ENCODE measurements at regions not wholly inside any gene's neighbourhood (a gene's known extent, or its start where the extent isn't known, plus 50 kb on each side); places are given as distances from the start of the nearest gene placed in this dataset.
A peak's percentile ranks its signal among the peaks of the same experiment; 100 is the strongest.

GRCh38 chr5:38719916-38720315 is 125.9 kb upstream of the OSMR start:
- no peak for DNase-seq

DNA sequence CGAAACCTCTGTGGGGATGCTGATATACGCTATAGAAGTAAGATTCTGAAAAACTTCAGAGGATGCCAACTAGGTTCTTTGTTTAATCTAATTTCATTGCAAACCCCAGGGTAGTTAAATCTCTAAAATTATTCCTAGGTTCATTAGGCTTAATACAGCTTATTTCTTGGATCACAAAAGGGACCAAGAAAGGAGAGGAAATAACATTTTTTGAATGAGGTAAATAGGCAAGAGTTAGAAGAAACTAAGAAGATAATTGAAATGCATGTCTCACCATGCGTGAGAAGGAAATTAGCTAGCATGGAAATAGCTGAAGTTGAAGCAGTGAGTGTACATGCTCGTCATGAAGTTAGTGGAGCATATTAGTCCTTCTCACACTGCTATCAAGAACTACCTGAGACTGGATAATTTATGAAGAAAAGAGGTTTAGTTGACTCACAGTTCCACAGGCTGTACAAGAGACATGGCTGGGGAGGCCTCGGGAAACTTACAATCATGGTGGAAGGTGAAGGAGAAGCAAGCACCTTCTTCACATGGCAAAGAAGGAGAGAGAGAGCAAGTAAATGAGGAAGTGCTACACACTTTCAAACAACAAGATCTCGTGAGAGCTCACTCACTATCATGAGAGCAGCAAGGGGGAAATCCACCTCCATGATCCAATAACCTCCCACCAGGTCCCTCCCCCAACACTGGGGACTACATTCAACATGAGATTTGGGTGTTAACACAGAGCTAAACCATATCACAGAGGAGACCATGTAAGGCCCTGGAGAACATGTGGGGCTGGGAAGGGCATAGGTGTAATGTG is 125.1 kb upstream of the OSMR start:
- no peak for DNase-seq

DNA sequence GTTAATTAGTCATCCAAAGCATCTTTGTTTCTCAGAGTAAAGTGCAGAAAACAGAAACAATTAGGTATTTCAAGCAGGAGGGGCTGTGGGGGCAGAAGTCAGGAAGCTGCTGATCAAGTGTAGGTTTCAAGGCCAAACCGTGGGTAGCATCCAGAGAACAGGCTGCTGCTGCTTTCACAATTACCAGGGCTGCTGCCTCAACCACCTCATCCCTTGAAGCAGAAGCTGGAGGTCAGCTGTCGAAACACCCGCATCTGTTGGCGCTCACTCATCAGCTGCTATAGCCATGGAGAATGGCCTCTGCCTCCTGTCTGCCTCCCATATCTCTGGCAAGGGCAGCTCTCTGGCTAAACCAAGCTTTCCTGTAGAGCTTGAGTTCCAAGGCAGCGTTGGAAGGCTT is 122.9 kb upstream of the OSMR start:
- DNase-seq = peak; percentile 9

DNA sequence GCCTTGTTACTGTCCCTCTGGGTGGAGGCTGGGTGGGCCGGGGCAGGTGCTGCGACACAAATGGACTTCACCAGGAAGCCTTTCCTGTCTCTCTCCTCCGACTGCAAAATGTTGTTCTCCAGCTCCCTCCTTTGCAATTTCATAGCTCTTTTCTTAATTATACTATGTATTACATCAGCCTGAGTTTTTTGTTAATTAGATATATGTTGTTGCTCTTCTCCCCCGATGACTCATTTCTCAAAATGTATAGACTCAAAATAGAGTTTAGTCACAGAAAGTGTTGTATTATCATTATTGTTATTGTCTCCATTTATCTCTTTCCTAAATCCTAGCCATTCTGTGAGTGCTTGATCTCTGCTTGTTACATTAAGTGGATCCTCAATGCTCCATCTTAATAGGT is 122.4 kb upstream of the OSMR start:
- DNase-seq = no peak

- no peak for DNase-seq
Measured at GRCh38 chr5:38724301-38725030, 121.3 kb upstream of the OSMR start.

DNA sequence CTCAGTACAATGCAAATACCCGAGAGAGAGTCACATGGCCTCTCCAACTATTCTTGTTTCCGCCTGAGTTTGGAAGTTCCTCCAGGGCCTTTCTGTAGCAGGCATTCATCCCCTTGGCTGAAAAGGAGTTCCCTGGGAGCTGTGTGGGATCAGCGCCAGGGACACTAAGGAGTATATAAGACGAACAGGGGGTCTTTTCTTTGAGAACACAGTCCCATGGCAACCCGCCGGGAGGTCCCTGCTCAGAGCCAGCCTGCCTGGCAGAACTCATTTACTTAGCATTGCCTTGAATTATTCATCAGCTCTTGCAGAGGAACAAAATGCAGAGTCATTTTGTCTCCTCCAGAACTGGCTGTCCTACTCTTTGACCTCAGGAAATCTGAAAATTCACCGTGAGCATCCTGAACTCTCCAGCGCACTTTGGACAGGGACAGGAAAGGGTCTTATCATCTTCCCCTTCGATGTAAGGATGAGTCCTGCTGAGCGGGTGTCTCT is 120.4 kb upstream of the OSMR start:
- no peak for DNase-seq

GRCh38 chr5:38726279-38726678 is 119.5 kb upstream of the OSMR start:
- DNase-seq = no peak

DNA sequence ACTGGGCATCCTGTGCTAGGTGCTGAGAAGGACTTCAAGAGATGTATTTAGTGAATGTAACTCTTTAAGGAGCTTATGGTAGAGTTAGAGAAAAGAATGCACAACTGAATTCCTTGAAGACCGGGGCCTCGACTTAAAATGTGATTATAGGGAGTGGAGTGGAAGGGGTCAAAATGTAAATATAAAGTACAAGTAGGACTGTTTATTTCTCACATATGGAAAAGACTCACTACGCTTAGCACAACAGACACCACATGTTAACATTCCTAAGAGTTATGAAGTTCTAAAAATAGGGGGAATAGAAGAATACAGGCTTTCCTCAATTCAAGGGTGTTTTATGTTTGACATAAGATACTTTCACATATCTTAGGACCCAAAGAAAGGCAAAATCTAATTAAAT is 117.8 kb upstream of the OSMR start:
- no peak for DNase-seq

GRCh38 chr5:38731461-38731860 is 114.4 kb upstream of the OSMR start:
- DNase-seq = no peak

DNA sequence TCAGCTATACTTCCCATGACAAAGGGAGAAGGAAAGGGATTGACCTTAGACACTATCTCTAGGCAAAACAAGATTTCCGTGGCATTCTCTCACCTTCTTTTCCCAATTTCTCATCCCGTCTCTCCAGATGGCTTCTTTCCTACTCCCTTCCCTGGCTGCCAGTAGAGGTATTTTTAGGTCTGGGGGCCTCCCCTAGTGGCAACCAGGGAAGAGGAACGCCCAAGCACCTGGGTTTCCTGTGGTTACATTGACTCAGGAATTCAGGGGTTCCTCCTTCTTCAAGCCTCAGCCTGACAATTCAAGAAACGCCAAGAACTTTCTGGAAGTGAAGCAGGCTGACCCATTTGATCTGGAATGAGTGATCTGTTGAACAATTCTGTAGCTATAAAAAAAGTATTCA is 111.5 kb upstream of the OSMR start:
- DNase-seq = no peak

DNA sequence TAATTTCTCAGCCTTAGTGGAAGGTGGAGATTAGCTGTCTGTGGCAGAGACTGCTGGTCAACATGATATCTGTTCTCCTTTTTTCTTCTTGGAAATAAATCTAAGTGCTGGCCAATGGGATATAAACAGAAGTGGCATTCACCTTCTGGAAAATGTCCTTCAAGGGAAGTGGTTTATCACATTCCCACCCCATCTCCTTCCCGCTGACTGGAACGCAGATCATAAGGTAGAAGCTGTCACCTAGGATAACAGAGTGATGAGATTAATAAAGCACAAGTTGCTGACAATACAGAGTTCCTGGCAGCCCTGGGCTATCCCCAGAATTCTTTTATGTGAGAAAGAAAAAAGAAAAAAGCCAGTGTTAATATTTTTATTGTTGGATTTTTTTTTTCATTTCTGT is 109.7 kb upstream of the OSMR start:
- no peak for DNase-seq

GRCh38 chr5:38737976-38738375 is 107.8 kb upstream of the OSMR start:
- DNase-seq = no peak

DNA sequence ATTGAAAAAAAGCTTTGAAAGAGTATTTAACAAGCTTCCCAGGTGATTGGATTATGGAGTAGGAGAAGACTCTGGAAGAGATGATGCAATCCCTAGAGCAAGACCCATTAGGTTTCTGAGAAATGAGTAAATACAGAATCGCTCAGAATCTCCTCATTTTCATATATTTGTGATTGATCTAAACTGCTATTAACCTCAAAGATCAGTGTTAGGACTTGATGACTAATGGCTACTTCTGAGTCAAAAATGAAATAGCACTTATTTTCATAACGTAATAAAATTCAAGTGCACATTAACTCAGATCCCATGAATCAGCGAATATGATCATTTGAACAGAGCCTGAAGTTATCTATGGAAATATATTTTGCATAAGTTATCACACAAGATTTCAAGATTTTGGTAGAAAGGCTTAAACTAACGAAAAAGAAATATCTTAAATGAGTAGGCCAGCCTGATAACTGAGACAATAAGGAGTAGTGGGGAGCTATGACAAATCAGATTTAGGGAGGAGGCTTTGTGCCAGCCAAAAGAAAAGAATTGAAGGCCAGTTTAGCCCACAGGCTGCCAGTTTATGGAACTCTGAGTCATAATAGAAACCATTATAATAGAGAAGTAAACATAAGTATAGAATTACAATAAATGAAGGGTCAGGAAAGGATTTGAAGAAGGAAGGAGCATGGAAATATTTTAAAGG is 106.7 kb upstream of the OSMR start:
- DNase-seq = no peak

DNA sequence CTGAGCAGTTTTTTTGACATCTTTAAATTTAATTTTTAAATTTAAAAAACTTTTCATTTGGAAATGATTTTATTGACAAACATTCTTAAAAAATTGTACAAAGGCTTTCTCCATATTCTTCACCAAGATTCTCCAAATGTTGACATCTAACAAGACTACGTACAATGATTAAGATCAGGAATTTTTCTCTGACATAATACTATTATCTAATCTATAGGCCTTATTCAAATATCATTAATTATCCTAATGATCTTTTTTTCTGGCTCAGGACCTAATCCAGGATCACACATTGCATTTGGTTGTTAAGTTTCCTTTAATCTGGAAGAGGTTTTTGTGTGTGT is 106.1 kb upstream of the OSMR start:
- DNase-seq = no peak

DNA sequence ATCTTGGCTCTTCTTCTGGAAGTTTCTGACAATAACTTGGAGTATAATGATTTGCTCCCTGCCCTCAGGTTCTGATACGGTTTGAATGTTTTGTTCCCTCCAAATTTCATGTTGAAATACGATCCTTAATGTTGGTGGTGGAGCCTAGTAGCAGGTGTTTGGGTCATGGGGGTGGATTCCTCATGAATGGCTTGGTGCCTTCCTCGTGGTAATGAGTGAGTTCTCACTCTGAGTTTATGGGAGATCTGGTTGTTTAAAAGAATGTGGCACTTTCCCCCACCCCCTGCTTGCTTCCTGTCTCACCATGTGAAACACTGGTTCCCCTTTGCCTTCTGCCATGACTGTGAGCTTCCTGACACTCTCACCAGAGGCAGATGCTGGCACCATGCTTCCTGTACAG is 103.0 kb upstream of the OSMR start:
- DNase-seq = no peak

DNA sequence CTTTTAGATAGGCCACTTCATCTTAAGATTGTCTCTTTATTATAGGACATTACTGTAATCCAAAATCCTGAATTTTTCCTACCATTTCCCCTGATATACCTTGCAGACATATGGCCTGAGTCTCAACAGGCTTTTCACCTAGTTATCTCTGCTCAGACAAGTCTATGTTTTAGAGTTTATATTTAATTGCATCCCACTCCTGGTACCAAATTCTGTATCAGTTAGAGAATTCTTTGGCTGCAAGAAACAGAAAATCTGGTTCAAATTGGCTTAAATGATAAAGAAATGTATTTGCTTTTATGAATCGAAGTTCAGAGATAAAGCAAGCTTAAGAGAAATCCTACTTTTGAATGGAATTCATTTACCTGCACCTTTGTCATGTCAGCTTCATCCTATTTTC is 102.2 kb upstream of the OSMR start:
- DNase-seq = no peak

DNA sequence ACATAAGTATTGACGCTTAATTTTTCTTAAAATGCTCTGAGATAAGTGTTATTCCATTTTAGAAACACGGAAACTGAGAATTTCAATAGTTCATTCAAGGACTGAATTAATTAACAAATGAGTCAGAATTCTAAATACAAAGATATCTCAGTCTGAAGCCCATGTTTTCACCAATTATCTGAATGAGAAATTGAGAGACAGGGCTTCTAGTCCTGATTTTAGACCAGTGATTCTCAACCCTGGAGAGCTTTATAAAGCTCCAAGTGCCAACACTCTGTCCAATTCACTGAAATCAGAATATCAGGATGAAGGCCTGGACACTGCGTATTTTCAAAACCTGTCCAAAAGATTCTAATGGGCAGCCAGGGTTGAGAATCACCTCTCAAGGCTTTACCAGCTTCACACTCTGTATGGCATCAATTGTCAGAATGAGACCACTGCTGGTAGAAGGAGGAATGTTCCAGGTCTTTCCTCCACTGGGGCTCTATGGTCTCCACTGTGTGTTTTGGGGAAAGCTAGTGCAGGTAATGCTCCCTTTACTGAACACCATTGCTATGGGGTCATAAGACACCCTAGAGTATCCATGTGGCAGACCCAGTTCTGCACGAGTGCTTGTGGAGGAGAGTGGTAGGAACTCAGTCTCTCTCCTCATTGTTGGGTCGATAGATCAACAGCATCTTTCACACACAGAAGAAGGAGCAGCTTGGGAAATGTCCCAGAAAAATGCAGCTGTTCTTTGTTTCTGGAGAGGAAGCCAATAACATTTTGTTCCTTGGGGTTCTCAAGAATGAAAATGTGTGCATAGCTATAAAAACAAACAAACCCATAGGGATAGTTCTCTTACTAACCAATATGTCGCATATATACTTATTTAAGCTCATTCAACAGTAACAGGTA is 99.7 kb upstream of the OSMR start:
- DNase-seq = no peak

- DNase-seq = no peak
Measured at GRCh38 chr5:38749861-38750260, 96.0 kb upstream of the OSMR start.

GRCh38 chr5:38751103-38751502 is 94.7 kb upstream of the OSMR start:
- DNase-seq = no peak

DNA sequence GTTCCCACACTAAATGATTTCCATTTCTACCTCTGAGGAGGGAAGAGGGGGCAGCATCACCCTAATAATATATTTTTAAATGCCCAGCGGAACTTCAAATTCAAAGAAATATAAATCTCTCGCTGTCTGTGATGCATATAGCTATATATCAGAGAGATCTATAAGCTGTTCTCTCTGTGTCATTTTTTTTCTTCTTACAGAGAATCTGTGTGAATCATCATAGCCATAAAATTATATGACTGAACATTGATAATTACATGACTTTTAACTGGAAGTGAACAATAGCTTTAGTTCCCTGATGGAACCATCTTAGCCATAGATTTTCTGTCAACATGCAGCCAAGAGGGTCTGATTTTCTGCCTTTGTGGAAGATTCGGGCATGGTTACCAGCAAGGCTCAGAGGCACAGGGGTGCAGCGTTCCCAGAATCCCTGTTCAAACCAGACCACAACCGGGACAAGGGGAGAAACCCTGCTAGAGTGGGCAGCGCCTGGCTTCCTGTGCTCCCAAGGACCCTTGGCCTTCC is 93.7 kb upstream of the OSMR start:
- DNase-seq = no peak

DNA sequence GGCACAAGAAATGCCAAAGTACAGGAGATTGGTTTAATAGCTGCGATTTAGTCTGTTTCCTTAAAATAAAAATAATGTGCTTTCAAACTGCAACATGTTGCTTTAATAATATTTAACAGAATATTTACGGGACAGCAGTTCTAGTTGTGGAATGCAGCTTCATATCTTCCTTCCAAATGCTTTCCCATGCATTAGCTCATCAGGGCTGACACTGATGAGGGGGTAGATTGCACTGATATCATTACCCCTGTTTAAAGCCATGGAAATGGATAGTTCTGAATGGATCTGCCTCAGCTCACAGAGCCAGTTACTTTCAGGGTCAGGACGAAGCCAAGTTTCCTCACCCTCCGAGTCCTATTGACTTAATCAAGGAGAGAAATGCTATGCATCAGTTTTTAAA is 93.2 kb upstream of the OSMR start:
- DNase-seq = no peak

GRCh38 chr5:38753141-38753540 is 92.7 kb upstream of the OSMR start:
- DNase-seq = no peak

DNA sequence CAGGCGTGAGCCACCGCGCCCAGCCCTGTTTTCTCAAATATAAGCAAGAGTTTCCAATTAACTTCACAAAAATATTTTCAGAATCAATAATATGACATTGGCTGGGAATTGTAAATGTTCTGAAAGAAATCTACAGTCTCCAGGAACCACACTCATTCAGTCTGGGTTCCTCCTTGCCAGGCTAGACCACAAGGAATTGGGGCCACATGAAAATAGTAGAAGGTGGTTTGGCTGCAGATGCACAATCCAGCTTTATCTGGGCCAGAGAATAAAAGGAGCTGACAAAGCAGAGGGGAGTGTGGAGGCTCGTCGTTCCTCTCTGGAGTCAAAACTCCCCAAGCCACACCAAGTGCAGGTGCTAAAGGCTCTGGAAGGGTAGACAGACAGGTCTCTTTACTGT is 92.0 kb upstream of the OSMR start:
- no peak for DNase-seq
